ENCODE measurements at regions not wholly inside any gene's neighbourhood (a gene's known extent, or its start where the extent isn't known, plus 50 kb on each side); places are given as distances from the start of the nearest gene placed in this dataset.
A peak's percentile ranks its signal among the peaks of the same experiment; 100 is the strongest.

GRCh38 chr5:118257066-118257465 is 731.3 kb downstream of the DTWD2 start:
- no TSS peak for BruUV-seq (replicated peaks)
- CTCF ChIA-PET (ENCODE audit: unreplicated experiment) = no interaction called here

GRCh38 chr5:118253225-118254061 is 734.9 kb downstream of the DTWD2 start:
- ChIA-PET POLR2A (interaction anchor here (0.6 to 1.7 kb wide), 3 partner anchors 9 to 336 kb away, joined by 3 to 5 read pairs (median 3); no protein-coding TSS in a partner anchor), CTCF (ENCODE audit: unreplicated experiment) (interaction anchor here (0.8 kb wide), 1 partner anchor 10 kb away, joined by 3 read pairs; no protein-coding TSS in a partner anchor)
- Histone ChIP-seq H3K27ac (ENCODE audit: low read depth, low read length, poor library complexity, severe bottlenecking) (no peak overlapping the region), H3K4me1 (ENCODE audit: insufficient read depth, low read length, poor library complexity, severe bottlenecking) (peaks cover 10% of the 10 kb centered on the region), H3K9me3 (ENCODE audit: low read length) (peaks cover 34% of the 10 kb centered on the region), H3K36me3 (ENCODE audit: insufficient read depth, low read length) (no peaks in the 10 kb centered on the region), H3K79me2 (ENCODE audit: insufficient read depth, low read depth, low read length) (no peaks in the 10 kb centered on the region), H4K20me1 (ENCODE audit: insufficient read depth, low read length) (no peaks in the 10 kb centered on the region), H3K4me2 (ENCODE audit: low read length) (no peak overlapping the region), H3K9me2 (ENCODE audit: insufficient read depth, low read length) (no peaks in the 10 kb centered on the region), H3K4me3 (ENCODE audit: low read depth, low read length, poor library complexity, severe bottlenecking) (no peak overlapping the region), H2AFZ (ENCODE audit: low read length) (no peak overlapping the region)
- no peak for DNase-seq (ENCODE audit: low spot score)
- TF ChIP-seq EZH2phosphoT487 (IDR thresholded peaks at IDR 0.05; ENCODE audit: borderline replicate concordance, low read depth, low read length) (no peak), CTCF (conservative IDR thresholded peaks at IDR 0.05; ENCODE audit: low read length) (no peak)
- intact Hi-C loops (cut with micrococcal nuclease; ENCODE audit: unreplicated experiment) = no loop called here
- BruUV-seq (replicated peaks) = no TSS peak

More at GRCh38 chr5:118257066-118257465, 731.3 kb downstream of the DTWD2 start:
- no peak for DNase-seq (ENCODE audit: low spot score)
- no peaks in the 10 kb centered on the region for H3K9me2 ChIP-seq (ENCODE audit: insufficient read depth, low read length)
- TF ChIP-seq CTCF (conservative IDR thresholded peaks at IDR 0.05; ENCODE audit: low read length) (no peak), EZH2phosphoT487 (IDR thresholded peaks at IDR 0.05; ENCODE audit: borderline replicate concordance, low read depth, low read length) (no peak)
- intact Hi-C loops (cut with micrococcal nuclease; ENCODE audit: unreplicated experiment) = no loop called here
- H3K9me3 ChIP-seq (ENCODE audit: low read length) = peaks cover 2% of the 10 kb centered on the region; the same call in 1 of the 2 replicates
- no peak overlapping the region for H3K4me3 ChIP-seq (ENCODE audit: low read depth, low read length, poor library complexity, severe bottlenecking)
- H3K79me2 ChIP-seq (ENCODE audit: insufficient read depth, low read depth, low read length) = no peaks in the 10 kb centered on the region
- H4K20me1 ChIP-seq (ENCODE audit: insufficient read depth, low read length) = no peaks in the 10 kb centered on the region
- H2AFZ ChIP-seq (ENCODE audit: low read length) = no peak overlapping the region
- H3K36me3 ChIP-seq (ENCODE audit: insufficient read depth, low read length) = no peaks in the 10 kb centered on the region
- H3K27ac ChIP-seq (ENCODE audit: low read depth, low read length, poor library complexity, severe bottlenecking) = no peak overlapping the region
- H3K4me1 ChIP-seq (ENCODE audit: insufficient read depth, low read length, poor library complexity, severe bottlenecking) = no peaks in the 10 kb centered on the region
- POLR2A ChIA-PET = no interaction called here
- H3K4me2 ChIP-seq (ENCODE audit: low read length) = no peak overlapping the region

- no peaks in the 10 kb centered on the region; the same call in 1 of the 2 replicates for H3K36me3 ChIP-seq (ENCODE audit: insufficient read depth, low read length)
- TF ChIP-seq CTCF (conservative IDR thresholded peaks at IDR 0.05; ENCODE audit: low read length) (no peak), EZH2phosphoT487 (IDR thresholded peaks at IDR 0.05; ENCODE audit: borderline replicate concordance, low read depth, low read length) (no peak)
- no peaks in the 10 kb centered on the region for H3K9me2 ChIP-seq (ENCODE audit: insufficient read depth, low read length)
- no TSS peak for BruUV-seq (replicated peaks)
- H3K4me3 ChIP-seq (ENCODE audit: low read depth, low read length, poor library complexity, severe bottlenecking) = peak overlapping the region; percentile 14
- H3K9me3 ChIP-seq (ENCODE audit: low read length) = peaks cover 43% of the 10 kb centered on the region
- ChIA-PET POLR2A (interaction anchor here (0.5 kb wide), 1 partner anchor 1153 kb away, joined by 3 read pairs; no protein-coding TSS in a partner anchor), CTCF (ENCODE audit: unreplicated experiment) (no interaction called here)
- peaks cover 10% of the 10 kb centered on the region for H3K4me1 ChIP-seq (ENCODE audit: insufficient read depth, low read length, poor library complexity, severe bottlenecking)
- peak overlapping the region; percentile 27; the same call in 1 of the 2 replicates for H3K4me2 ChIP-seq (ENCODE audit: low read length)
- H3K79me2 ChIP-seq (ENCODE audit: insufficient read depth, low read depth, low read length) = no peaks in the 10 kb centered on the region
- intact Hi-C loops (cut with micrococcal nuclease; ENCODE audit: unreplicated experiment) = no loop called here
- H3K27ac ChIP-seq (ENCODE audit: low read depth, low read length, poor library complexity, severe bottlenecking) = peak overlapping the region; percentile 29
- H2AFZ ChIP-seq (ENCODE audit: low read length) = no peak overlapping the region
- DNase-seq (ENCODE audit: low spot score) = peak; percentile 48
- H4K20me1 ChIP-seq (ENCODE audit: insufficient read depth, low read length) = no peaks in the 10 kb centered on the region
These were observed 739.0 kb downstream of the DTWD2 start for GRCh38 chr5:118249386-118249785.
